ENCODE measurements at regions not wholly inside any gene's neighbourhood (a gene's known extent, or its start where the extent isn't known, plus 50 kb on each side); places are given as distances from the start of the nearest gene placed in this dataset.
"Not testable (repeated sequence)": the region's sequence is repeated elsewhere in the genome, so short reads cannot be mapped to it uniquely, and the experiment has no call there.

GRCh38 chr4:120290553-120290952, 223.9 kb upstream of the MAD2L1 start:
- no peak for DNase-seq

GRCh38 chr4:120286813-120287212, 220.2 kb upstream of the MAD2L1 start:
- no peak for DNase-seq

GRCh38 chr4:120281581-120281980, 214.9 kb upstream of the MAD2L1 start:
- no peak for DNase-seq

DNA sequence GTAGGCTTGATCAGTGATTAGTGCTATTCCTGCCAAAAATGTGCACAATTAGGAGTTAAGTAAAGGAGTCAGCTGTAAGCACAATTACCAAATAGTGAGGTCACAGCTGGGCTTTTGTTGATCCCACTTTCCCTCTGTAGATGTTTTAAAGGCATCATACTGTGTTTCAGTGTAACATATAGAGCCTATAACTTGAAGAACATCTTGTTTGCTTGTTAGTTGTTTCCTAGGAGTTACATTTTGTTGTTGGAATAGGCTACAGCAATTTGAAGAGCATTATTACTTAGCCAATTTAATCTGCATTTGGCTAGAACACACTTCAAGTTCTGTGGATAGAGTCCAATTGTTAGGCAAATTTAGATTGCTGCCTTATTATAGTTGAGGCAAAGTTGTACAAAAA, 210.7 kb upstream of the MAD2L1 start:
- DNase-seq = no peak

DNA sequence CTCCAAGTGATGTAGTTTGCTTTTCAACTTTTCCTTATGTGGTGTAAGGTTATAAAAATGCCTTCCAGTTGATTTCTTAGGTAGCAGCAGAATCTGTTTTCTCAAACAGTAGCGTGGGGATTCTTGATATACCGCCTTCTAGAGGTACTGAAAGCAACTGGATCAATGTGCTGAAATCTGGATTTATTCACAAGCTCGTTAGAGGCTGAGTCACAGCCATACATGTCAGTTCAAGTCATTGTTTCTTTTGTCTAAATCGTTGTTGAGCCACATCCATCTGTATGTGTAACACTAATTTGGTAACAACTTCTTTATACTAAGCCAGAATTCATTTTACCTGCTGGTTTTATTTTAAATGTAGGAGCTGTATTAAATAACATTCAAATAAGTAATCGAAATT, 200.0 kb upstream of the MAD2L1 start:
- DNase-seq = no peak

- DNase-seq = no peak
Measured at GRCh38 chr4:120263618-120264017, 197.0 kb upstream of the MAD2L1 start.

- no peak for DNase-seq
Measured at GRCh38 chr4:120261117-120261516, 194.5 kb upstream of the MAD2L1 start.

DNA sequence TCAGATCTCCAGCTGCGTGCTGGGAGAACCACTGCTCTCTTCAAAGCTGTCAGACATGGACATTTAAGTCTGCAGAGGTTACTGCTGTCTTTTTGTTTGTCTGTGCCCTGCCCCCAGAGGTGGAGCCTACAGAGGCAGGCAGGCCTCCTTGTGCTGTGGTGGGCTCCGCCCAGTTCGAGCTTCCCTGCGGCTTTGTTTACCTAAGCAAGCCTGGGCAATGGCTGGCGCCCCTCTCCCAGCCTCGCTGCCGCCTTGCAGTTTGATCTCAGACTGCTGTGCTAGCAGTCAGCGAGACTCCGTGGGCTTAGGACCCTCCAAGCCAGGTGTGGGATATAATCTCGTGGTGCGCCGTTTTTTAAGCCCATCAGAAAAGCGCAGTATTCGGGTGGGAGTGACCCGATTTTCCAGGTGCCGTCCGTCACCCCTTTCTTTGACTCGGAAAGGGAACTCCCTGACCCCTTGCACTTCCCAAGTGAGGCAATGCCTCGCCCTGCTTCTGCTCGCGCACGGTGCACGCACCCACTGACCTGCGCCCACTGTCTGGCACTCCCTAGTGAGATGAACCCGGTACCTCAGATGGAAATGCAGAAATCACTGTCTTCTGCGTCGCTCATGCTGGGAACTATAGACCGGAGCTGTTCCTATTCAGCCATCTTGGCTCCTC, 189.6 kb upstream of the MAD2L1 start:
- DNase-seq = not testable (repeated sequence)

DNA sequence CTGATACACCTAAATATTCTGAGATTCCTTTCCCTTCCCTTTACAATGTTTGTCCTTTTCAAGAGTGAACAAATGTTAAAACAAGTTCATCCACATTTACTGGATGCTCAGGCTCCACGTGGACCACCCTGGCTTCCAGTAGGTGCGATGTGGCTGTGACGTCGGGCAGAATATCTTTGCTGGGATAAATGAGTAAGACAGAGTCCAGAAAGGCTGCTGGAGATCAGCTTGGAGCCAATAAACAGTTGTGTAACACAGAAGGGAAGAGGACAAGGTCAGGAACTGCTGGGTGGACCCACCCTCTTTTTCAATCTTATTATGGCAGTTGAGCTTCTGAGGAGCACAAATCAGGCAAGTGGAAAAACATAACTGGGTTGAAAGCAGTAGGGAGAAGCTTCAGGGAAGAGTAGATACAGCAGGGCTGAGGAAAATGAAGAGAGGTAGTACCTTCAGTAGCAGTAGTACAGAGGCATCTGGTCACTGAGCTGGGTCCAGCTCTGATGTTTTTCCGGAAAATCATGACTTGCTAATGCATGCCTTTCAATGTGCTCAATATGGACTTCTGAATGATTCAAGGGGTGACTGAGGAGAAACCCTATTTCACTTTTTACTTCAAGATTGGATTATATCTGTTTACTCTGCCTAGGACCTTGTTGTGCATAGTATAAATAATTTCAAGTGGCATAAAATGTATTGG, 171.8 kb upstream of the MAD2L1 start:
- no peak for DNase-seq

GRCh38 chr4:120236873-120237272, 170.2 kb upstream of the MAD2L1 start:
- no peak for DNase-seq

DNA sequence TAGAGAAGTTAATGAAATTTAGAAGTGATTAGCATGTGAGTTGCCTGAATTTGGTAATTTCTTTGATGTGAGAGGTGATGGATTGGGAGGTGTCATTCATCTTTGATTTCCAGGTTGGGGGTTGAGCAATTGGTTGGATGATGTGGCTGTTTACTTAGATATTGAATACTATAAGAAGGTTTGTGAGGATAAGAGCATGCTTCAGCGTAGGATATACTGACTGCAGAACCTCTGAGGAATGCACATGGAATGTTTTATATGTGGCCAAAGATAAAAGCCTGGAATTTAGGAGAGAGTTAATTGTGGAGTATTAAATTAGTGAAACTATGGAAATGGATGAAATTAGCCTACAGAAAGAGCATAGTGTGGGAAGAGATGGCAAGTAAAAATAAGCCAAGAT, 165.4 kb upstream of the MAD2L1 start:
- no peak for DNase-seq

DNA sequence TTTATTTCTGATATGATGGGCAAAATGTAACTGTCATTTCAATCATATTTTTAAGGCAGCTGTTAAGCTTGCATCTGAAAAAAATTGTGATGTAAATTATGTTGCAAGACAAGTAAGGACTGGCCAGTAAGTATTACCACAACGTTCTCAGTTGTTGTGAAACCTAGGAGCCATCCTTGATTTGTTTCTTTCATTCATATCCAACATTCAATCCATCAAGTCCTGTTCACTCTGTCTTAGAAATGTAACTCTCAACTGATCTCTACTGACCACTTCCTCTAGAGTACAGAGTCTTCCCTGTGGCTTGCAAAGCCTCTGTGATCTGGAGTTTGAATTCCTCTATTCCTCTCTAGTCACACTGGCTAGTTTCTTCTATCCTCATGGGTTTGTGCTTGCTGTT, 161.4 kb upstream of the MAD2L1 start:
- DNase-seq = no peak

DNA sequence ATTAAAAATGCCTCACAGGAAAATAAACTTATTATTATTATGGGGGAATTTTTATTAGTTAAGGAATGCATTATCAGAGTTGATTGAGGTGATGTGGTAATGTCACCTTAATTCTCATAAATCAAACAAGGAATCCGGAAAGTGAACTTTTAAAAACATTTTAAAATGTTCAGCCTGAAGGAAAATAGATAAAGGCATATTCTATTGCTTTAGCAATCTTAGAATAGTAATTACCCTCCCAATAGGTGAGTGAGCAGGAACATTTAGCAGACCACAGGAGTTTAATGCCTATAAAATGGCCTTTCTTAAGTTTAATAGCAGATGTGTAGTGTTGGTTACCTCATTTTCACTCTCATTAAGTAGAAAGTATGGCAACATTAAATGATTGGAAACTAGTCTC, 160.9 kb upstream of the MAD2L1 start:
- DNase-seq = no peak

GRCh38 chr4:120225527-120225926, 158.9 kb upstream of the MAD2L1 start:
- DNase-seq = no peak

DNA sequence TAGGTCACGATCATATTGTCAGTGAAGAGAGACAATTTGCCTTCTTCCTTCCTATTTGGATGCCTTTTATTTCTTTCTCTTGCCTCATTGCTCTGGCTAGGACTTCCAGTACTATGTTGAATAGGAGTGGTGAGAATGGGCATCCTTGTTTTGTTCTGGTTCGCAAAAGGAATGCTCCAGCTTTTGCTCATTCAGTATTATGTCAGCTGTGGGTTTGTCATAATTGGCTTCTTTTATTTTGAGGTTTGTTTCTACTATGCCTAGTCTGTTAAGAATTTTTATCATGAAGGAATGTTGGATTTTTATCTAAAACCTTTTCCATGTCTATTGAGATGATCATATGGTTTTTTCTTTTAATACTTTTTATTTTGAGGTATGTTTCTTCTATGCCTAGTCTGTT, 152.3 kb upstream of the MAD2L1 start:
- DNase-seq = no peak

DNA sequence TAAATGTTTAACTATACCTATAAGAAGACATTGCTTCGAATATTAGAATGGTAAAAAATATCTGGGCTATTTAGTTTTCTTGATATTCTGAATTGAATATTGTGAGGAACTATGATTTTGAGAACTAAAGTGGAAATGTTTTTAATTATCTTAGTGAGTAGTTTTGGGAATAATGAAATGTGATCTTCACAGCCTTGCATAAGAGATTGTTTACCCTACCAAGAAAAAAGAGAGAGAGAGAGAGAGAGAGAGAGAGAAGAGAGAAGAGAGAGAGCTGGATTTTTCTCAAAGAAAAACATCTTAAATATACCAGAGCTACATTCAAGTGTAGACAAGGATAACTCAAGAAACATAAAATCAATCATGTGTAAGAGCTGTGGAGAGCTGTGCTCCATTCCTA, 148.7 kb upstream of the MAD2L1 start:
- DNase-seq = no peak

DNA sequence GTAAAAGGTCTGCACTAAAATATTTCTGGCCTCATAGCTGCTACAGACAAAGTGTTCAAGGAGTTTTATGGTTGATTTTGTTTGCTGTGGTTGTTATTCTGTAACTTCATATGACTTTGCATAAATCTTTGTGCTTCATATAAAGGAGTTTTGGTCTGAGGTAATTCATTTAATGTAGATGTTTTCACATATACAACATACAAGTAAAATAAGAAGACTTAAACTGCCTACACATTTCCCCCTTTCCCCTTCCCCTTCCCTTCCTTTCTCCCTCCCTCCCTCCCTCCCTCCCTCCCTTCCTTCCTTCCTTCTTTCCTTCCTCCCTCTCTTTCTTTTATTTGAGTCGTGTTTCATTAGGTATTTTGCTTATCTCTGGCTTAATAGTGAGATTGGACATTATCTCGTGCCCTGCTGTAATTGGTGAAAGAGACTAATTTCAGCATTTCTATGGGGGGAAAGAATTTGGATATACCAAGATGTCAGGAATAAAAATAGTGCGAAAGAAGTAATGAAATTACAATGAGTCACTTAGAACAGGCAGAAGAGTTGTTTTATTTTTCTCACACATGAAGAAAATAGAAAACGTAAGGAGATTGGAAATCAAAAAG, 144.9 kb upstream of the MAD2L1 start:
- DNase-seq = no peak

DNA sequence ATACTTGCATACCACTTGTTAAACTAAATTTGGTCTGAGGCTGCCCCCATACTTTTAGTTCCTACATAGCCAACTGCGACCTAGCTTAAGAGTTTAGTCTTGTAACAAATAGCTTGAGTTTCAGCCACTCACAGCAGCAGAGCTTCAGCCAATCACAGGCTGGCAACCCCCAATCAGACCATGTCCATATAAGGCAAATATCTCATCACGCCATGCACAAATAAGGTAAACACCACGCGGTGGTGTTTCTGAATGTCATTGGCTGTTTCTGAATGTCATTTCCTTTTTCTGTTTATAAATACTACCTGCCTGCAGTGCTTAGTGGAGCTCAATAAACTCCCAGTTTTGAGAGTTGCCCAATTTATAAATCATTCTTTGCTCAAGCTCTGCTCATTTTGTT, 143.1 kb upstream of the MAD2L1 start:
- DNase-seq = no peak

DNA sequence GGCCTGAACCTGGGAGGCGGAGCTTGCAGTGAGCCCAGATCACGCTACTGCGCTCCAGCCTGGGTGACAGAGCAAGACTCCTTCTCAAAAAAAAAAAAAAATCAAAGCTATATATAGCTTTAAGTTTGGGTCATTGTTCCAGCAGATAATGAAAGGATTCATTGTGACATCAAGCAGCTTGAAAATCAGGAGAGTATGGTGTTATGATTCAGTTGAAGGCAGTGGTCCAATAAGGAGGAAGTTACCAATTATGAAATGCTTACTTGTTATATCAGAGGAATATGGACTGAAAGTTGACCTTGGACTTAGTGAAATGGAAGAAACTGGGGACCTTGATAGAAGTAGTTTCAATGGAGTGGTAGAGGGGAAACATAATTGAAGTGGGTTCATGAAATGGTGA, 140.4 kb upstream of the MAD2L1 start:
- DNase-seq = no peak

GRCh38 chr4:120202222-120202621, 135.6 kb upstream of the MAD2L1 start:
- DNase-seq = no peak

GRCh38 chr4:120200573-120201110, 134.0 kb upstream of the MAD2L1 start:
- not testable (repeated sequence) for DNase-seq

- no peak for DNase-seq
Measured at GRCh38 chr4:120198411-120198810, 131.8 kb upstream of the MAD2L1 start.

DNA sequence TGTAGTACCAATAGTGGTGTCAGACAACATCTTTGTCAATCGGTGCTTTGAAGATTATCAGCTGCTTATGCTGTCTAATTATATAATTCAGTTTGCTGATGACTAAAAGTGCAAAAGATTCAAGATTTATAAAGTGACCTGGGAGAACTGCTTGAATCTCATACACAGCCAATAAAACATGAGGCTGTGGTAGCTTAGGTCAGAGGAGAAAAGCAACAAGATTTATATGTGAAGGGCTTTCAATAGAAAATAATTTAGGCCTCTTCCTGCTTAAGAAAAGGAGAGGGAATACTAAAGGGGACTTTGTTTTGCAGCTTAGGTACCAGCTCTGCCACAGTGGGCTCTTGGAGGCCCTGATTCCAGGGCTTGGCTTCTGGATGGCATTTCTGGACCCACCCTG, 111.0 kb upstream of the MAD2L1 start:
- no peak for DNase-seq

- DNase-seq = no peak
Measured at GRCh38 chr4:120175272-120175671, 108.6 kb upstream of the MAD2L1 start.

Data from NCI-H187 treated with DMSO at 0.1 percent for 48 hours (cell line).